Mucosa of descending colon (tissue), 3 donors: ENCODE measurements at regions not wholly inside any gene's neighbourhood (a gene's known extent, or its start where the extent isn't known, plus 50 kb on each side); places are given as distances from the start of the nearest gene placed in this dataset.
"Not testable (repeated sequence)": the region's sequence is repeated elsewhere in the genome, so short reads cannot be mapped to it uniquely, and the experiment has no call there.

Source experiments
- ATAC-seq: fragments of 200-7000 bp; cut with Tn5 transposase; one replicate; pipeline ENCODE4 v1.9.1; 2020; ENCODE audit warnings: mild to moderate bottlenecking, moderate library complexity
- DNase-seq, 3 donors: peaks; one replicate each; pipeline ENCODE4 v3.0.0-alpha.2; 2020
- H3K36me3 ChIP-seq: fragments of 200-600 bp; one replicate; pipeline ENCODE4 v1.8.0; 2021; ENCODE audit warnings: low read depth, mild to moderate bottlenecking
- H3K4me1 ChIP-seq: fragments of 200-600 bp; one replicate; pipeline ENCODE4 v1.8.0; 2021; ENCODE audit warnings: low read depth, mild to moderate bottlenecking
- H3K4me3 ChIP-seq: fragments of 200-600 bp; one replicate; pipeline ENCODE4 v1.8.0; 2021; ENCODE audit warnings: mild to moderate bottlenecking
- H3K9me3 ChIP-seq: fragments of 200-600 bp; one replicate; pipeline ENCODE4 v1.8.0; 2021; ENCODE audit warnings: mild to moderate bottlenecking
- intact Hi-C, 2 donors: fragments of 100-400 bp; cut with DNase I in 1 of 2; cut with micrococcal nuclease in 1 of 2; formaldehyde crosslinking; loops; one replicate each; pipeline versions ENCODE4 v1.11.0 to v1.11.1; 2022; cut with DNase I, micrococcal nuclease
- TF ChIP-seq, protein P1 (sequence below): fragments of 200-600 bp; IDR thresholded peaks from one replicate; pipeline ENCODE4 v1.8.0; 2022; ENCODE audit warnings: antibody characterized with exemption, mild to moderate bottlenecking
- donor health status: DM: no; HTN: no; CAD: no; lungs with moderate emphysema.
- donor health status: DM: no; HTN: no; CAD: no.
- donor health status: DM: no; HTN: yes; CAD: no.

DNA sequence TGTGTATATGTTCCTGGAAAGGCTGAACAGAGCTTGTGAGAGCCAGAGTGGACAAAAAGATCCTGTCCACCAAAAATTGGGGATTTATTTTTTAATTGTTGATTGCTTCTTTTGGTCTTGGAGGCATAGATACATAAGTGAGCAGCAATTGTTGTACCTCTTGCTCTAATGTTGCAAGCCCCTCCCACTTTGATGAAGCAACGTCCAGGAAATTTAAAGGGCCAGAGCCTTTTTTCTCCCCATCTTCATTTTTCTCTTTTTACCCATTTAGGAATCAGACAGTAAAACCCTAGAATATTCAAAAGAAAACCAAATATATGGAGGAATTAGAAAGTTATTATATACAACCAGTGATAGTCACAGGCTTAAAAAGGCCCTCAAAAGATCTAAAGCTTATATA lies 871.8 kb upstream of the NRXN1 start:
- no peak overlapping the region for H3K4me3 ChIP-seq
- TF ChIP-seq, protein P1, sequence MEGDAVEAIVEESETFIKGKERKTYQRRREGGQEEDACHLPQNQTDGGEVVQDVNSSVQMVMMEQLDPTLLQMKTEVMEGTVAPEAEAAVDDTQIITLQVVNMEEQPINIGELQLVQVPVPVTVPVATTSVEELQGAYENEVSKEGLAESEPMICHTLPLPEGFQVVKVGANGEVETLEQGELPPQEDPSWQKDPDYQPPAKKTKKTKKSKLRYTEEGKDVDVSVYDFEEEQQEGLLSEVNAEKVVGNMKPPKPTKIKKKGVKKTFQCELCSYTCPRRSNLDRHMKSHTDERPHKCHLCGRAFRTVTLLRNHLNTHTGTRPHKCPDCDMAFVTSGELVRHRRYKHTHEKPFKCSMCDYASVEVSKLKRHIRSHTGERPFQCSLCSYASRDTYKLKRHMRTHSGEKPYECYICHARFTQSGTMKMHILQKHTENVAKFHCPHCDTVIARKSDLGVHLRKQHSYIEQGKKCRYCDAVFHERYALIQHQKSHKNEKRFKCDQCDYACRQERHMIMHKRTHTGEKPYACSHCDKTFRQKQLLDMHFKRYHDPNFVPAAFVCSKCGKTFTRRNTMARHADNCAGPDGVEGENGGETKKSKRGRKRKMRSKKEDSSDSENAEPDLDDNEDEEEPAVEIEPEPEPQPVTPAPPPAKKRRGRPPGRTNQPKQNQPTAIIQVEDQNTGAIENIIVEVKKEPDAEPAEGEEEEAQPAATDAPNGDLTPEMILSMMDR, result no peak
- H3K9me3 ChIP-seq, result no peaks in the 10 kb centered on the region
- ATAC-seq (no peak), DNase-seq (no peak)
- no peaks in the 10 kb centered on the region for H3K36me3 ChIP-seq
- intact Hi-C loops, result no loop called here
- H3K4me1 ChIP-seq, result no peaks in the 10 kb centered on the region

DNA sequence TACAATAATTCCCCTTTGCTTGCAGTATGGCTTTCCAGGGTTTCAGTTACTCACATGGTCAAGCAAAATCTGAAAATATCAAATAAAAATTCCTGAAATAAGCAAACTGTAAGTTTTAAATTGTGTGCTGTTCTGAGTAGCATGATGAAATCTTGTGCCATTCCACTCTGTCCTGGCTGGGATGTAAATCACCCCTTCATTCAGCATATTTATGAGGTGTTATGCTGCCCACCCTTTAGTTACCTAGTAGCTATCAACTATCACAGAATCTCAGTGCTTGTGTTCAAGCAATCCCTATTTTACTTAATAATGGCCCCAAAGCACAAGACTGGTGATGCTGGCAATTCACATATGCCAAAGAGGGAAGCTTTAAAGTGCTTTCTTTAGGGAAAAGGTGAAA lies 867.7 kb upstream of the NRXN1 start:
- ATAC-seq (no peak), DNase-seq (no peak)
- H3K9me3 ChIP-seq, result no peaks in the 10 kb centered on the region
- no peak overlapping the region for H3K4me3 ChIP-seq
- intact Hi-C loops, result no loop called here
- no peaks in the 10 kb centered on the region for H3K36me3 ChIP-seq
- TF ChIP-seq, protein P1, result no peak
- H3K4me1 ChIP-seq, result no peaks in the 10 kb centered on the region

- H3K36me3 ChIP-seq, H3K9me3 ChIP-seq, H3K4me3 ChIP-seq, intact Hi-C loops, DNase-seq, ATAC-seq, H3K4me1 ChIP-seq: not testable (repeated sequence)
Observed at GRCh38 chr2:51894584-51894983, 862.7 kb upstream of the NRXN1 start.

DNA sequence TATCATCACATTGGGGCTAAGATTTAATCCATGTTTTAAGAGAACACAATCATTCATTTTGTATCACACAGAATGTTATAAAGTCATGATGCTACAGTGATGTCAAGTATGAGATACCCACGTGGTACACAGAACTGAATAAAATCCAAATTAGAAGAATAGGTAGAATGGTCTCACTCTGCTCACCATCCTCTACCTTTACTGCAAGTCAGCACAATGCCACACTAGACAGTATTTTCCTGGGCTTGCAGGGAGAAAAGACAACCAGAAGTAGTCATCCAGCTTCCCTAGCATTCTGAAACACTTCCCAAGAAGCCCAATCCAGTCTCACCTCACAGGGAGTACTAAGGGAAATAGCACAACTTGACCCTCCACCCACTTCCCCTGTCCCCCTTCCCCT lies 856.2 kb upstream of the NRXN1 start:
- intact Hi-C loops, result no loop called here
- DNase-seq, result no peak
- no peaks in the 10 kb centered on the region for H3K36me3 ChIP-seq
- no peak for ATAC-seq
- H3K4me3 ChIP-seq, result no peak overlapping the region
- H3K9me3 ChIP-seq, result peaks cover 4% of the 10 kb centered on the region
- H3K4me1 ChIP-seq, result no peaks in the 10 kb centered on the region
- TF ChIP-seq, protein P1, result no peak

- Histone ChIP-seq H3K4me3 (no peak overlapping the region), H3K9me3 (peaks cover 15% of the 10 kb centered on the region), H3K4me1 (no peaks in the 10 kb centered on the region), H3K36me3 (no peaks in the 10 kb centered on the region)
- DNase-seq (no peak), ATAC-seq (no peak)
- intact Hi-C loops, result no loop called here
- TF ChIP-seq, protein P1, result no peak
Observed at GRCh38 chr2:51881673-51882072, 849.7 kb upstream of the NRXN1 start.

- H3K4me3 ChIP-seq, result no peak overlapping the region
- intact Hi-C loops, result no loop called here
- TF ChIP-seq, protein P1, result no peak
- peaks cover 24% of the 10 kb centered on the region for H3K9me3 ChIP-seq
- DNase-seq (no peak), ATAC-seq (no peak)
- no peaks in the 10 kb centered on the region for H3K36me3 ChIP-seq
- no peaks in the 10 kb centered on the region for H3K4me1 ChIP-seq
Observed at GRCh38 chr2:51880153-51880552, 848.2 kb upstream of the NRXN1 start.
